Keratinocyte (primary cell): ENCODE measurements at regions not wholly inside any gene's neighbourhood (a gene's known extent, or its start where the extent isn't known, plus 50 kb on each side); places are given as distances from the start of the nearest gene placed in this dataset.

Source experiments
- CTCF ChIP-seq, 3 experiments: IDR thresholded peaks in 1 of 3; conservative IDR thresholded peaks in 1 of 3; optimal IDR thresholded peaks in 1 of 3; 2 replicates in 2 of 3; 3 replicates in 1 of 3; pipeline versions ENCODE3 to v1.5.1; 2011; ENCODE audit warnings: low read length in 3 of 3, mild to moderate bottlenecking in 3 of 3, moderate library complexity in 2 of 3, control low read depth in 1 of 3, inconsistent platforms in 1 of 3; ENCODE audit not compliant: insufficient read depth in 2 of 3; ENCODE audit errors: extremely low read depth in 1 of 3
- EZH2 ChIP-seq: IDR thresholded peaks from one replicate; pipeline ENCODE4 v1.6.1; 2012; ENCODE audit warnings: inconsistent platforms, mild to moderate bottlenecking, low read length, moderate library complexity

DNA sequence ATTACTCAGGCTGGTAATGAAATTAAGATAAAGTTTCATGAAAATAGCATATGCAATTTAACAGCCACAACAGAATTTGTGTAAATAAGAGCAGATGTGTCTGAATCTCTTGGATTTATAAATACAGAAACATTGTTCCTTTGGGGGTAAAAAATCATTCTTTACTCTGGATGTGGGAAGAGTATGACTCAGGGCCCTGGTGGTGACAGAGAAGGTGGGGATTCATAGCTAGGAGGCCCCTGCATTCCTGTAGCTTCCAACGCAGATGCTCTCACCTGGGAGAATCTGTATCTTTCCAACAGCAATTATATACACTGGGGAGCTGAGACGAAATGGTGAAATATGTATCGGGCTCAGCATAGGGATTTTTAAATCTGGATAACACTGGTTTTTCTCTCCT lies 167.6 kb upstream of the CADPS start:
- TF ChIP-seq CTCF (optimal IDR thresholded peaks at IDR 0.05 in 1 of 3, IDR thresholded peaks at IDR 0.05 in 1 of 3, conservative IDR thresholded peaks at IDR 0.05 in 1 of 3; ENCODE audit: extremely low read depth in 1 of 3, insufficient read depth in 2 of 3, low read length in 3 of 3) (no peak), EZH2 (no peak)
